Panc1 (cell line): ENCODE measurements at regions not wholly inside any gene's neighbourhood (a gene's known extent, or its start where the extent isn't known, plus 50 kb on each side); places are given as distances from the start of the nearest gene placed in this dataset.

Experiments
- ATAC-seq: fragments of 200-7000 bp; cut with Tn5 transposase; 2 replicates; pipeline ENCODE4 v1.9.1; 2020; ENCODE audit warnings: mild to moderate bottlenecking, moderate library complexity
- BruUV-seq: library from RNA; stranded (reverse); fragments of 400-500 nt; replicated peaks from 2 replicates; lab custom pipeline; 2021; lab: Mats Ljungman, UMichigan
- CTCF ChIA-PET: fragments of 300-600 bp; sonication (Branson Sonifier 250); formaldehyde crosslinking; loops from one replicate; lab custom pipeline; 2022; ENCODE audit warnings: antibody characterized with exemption; lab: Charles Lee
- POLR2A ChIA-PET: fragments of 300-600 bp; sonication (Branson Sonifier 250); formaldehyde crosslinking; loops from one replicate; lab custom pipeline; 2022; ENCODE audit warnings: antibody characterized with exemption; lab: Charles Lee
- DNase-seq: peaks from one replicate; pipeline ENCODE4 v3.0.0-alpha.2; 2010; ENCODE audit warnings: low read depth, low spot score
- H3K27ac ChIP-seq: 2 replicates; pipeline ENCODE4 v1.5.1; 2011; ENCODE audit warnings: mild to moderate bottlenecking, low read length, inconsistent platforms
- H3K27me3 ChIP-seq: fragments of 200-500 bp; sonication (Bioruptor generic); 2 replicates; pipeline ENCODE4 v1.6.0; 2014; ENCODE audit warnings: low read length, inconsistent platforms; ENCODE audit not compliant: control insufficient read depth, insufficient read depth
- H3K36me3 ChIP-seq: fragments of 200-500 bp; sonication (Bioruptor generic); 2 replicates; pipeline ENCODE4 v1.5.1; 2014; ENCODE audit warnings: inconsistent platforms, mild to moderate bottlenecking, low read length, moderate library complexity; ENCODE audit not compliant: control insufficient read depth, insufficient read depth
- H3K4me1 ChIP-seq: 2 replicates; pipeline ENCODE4 v1.5.1; 2011; ENCODE audit warnings: inconsistent platforms, mild to moderate bottlenecking, low read length, moderate library complexity; ENCODE audit not compliant: control insufficient read depth, insufficient read depth
- H3K4me3 ChIP-seq, 2 experiments: 2 replicates each; pipeline ENCODE4 v1.5.1; 2011 to 2012; ENCODE audit warnings: low read depth in 2 of 2, low read length in 2 of 2, mild to moderate bottlenecking in 2 of 2, inconsistent platforms in 1 of 2, moderate library complexity in 1 of 2
- H3K9me3 ChIP-seq: fragments of 200-500 bp; sonication (Bioruptor generic); 2 replicates; pipeline ENCODE4 v1.5.1; 2014; ENCODE audit warnings: low read depth, mild to moderate bottlenecking, inconsistent platforms, low read length, moderate library complexity; ENCODE audit not compliant: control insufficient read depth, insufficient read depth
- CTCF ChIP-seq: fragments of 450-650 bp; IDR thresholded peaks from 2 replicates; pipeline ENCODE4 v1.5.1; 2017; ENCODE audit warnings: mild to moderate bottlenecking
- POLR2AphosphoS5 ChIP-seq: IDR thresholded peaks from 2 replicates; pipeline ENCODE4 v1.6.1; 2012; ENCODE audit warnings: mild to moderate bottlenecking, low read depth, low read length, moderate library complexity
- REST ChIP-seq, 2 experiments: IDR thresholded peaks; 2 replicates each; pipeline ENCODE4 v1.6.1; 2011 to 2012; ENCODE audit warnings: low read depth in 2 of 2, control low read depth in 1 of 2, low read length in 1 of 2, mild to moderate bottlenecking in 1 of 2, moderate library complexity in 1 of 2; ENCODE audit not compliant: insufficient read depth in 1 of 2
- SIN3A ChIP-seq: IDR thresholded peaks from 2 replicates; pipeline ENCODE4 v1.6.1; 2012; ENCODE audit warnings: low read depth, mild to moderate bottlenecking, low read length, moderate library complexity, borderline replicate concordance; ENCODE audit not compliant: insufficient read depth
- TCF7L2 ChIP-seq: IDR thresholded peaks from 2 replicates; pipeline ENCODE4 v1.6.1; 2011; ENCODE audit warnings: mild to moderate bottlenecking, low read depth, low read length, inconsistent platforms
- in situ Hi-C: cut with HindIII; loops from 2 replicates; pipeline ENCODE4 v1.10.0; 2016; ENCODE audit warnings: low sequenced_read_pairs, low pct_unique_long_range_greater_than_20kb
- intact Hi-C: fragments of 100-400 bp; cut with micrococcal nuclease; formaldehyde crosslinking; loops from one replicate; pipeline ENCODE4 v1.10.0; 2022; ENCODE audit not compliant: unreplicated experiment

GRCh38 chr3:11720917-11721411 lies 77.2 kb upstream of the VGLL4 start:
- Histone ChIP-seq H3K27me3 (peaks cover 2% of the 10 kb centered on the region; the same call in 1 of the 2 replicates), H3K4me1 (peaks cover 18% of the 10 kb centered on the region), H3K27ac (peak overlapping the region; percentile 89), H3K9me3 (no peaks in the 10 kb centered on the region), H3K4me3 (peak overlapping the region; percentile 73 to 84), H3K36me3 (no peaks in the 10 kb centered on the region)
- no TSS peak for BruUV-seq
- intact Hi-C loops = no loop called here
- ATAC-seq (no peak), DNase-seq (no peak)
- ChIA-PET CTCF (no interaction called here), POLR2A (no interaction called here)
- TF ChIP-seq CTCF (no peak), TCF7L2 (no peak), SIN3A (no peak), REST (IDR thresholded peaks at IDR 0.05; ENCODE audit: insufficient read depth in 1 of 2, low read depth in 2 of 2, low read length in 1 of 2) (no peak), POLR2AphosphoS5 (no peak)
- in situ Hi-C loops = no loop called here

- peak overlapping the region; percentile 73 to 84 for H3K4me3 ChIP-seq
- DNase-seq = no peak
- H3K4me1 ChIP-seq = peaks cover 18% of the 10 kb centered on the region
- ATAC-seq = peak; percentile 73
- peak overlapping the region; percentile 89 for H3K27ac ChIP-seq
- intact Hi-C loops = no loop called here
- no TSS peak for BruUV-seq
- in situ Hi-C loops = no loop called here
- no peaks in the 10 kb centered on the region for H3K9me3 ChIP-seq
- TF ChIP-seq REST (IDR thresholded peaks at IDR 0.05; ENCODE audit: insufficient read depth in 1 of 2, low read depth in 2 of 2, low read length in 1 of 2) = no peak
- 0 out of 2 replicates have a peak, but pooled peaks have one; percentile 30 for TF ChIP-seq SIN3A
- peak; percentile 26; the same call in 1 of the 2 replicates for TF ChIP-seq POLR2AphosphoS5
- no peak; the same call in 1 of the 2 replicates for TF ChIP-seq CTCF
- ChIA-PET POLR2A (no interaction called here), CTCF (no interaction called here)
- peaks cover 2% of the 10 kb centered on the region; the same call in 1 of the 2 replicates for H3K27me3 ChIP-seq
- H3K36me3 ChIP-seq = no peaks in the 10 kb centered on the region
These were observed 76.7 kb upstream of the VGLL4 start for GRCh38 chr3:11720304-11720898.
